ENCODE measurements at regions not wholly inside any gene's neighbourhood (a gene's known extent, or its start where the extent isn't known, plus 50 kb on each side); places are given as distances from the start of the nearest gene placed in this dataset.

DNA sequence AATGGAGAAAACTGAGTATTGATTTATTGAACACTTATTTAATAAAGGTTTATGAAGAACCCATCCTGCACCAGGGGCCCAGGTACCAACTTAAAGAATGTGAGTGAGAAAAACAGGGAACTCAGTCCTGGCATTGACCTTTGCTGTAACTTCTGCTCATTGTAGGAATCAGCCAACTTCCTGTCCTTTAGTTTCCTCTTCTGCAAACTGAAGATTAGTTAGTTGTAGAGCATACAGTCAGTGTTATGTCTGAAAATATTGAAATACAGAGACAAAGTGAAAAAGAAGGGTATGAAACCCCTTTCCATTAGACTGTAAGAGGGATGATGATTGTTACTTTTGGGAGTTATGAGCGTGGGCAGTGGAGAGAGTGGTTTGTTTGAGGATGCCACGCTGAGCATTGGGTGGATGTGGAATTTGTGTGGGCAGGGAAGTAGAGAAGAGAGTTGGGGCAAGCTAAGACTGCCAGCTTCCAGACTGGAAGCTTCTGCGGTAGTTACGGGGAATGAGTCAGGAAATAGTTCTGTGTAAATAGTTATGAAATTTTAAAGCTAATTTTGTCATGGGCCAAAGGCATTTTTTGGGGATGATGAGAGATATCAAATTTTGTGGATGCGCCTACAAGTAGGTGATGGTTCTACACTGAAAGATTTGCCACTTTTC lies 89.2 kb downstream of the GPR88 start:
- DNase-seq (ENCODE audit: low read depth) = no peak
- TF ChIP-seq, protein P1, sequence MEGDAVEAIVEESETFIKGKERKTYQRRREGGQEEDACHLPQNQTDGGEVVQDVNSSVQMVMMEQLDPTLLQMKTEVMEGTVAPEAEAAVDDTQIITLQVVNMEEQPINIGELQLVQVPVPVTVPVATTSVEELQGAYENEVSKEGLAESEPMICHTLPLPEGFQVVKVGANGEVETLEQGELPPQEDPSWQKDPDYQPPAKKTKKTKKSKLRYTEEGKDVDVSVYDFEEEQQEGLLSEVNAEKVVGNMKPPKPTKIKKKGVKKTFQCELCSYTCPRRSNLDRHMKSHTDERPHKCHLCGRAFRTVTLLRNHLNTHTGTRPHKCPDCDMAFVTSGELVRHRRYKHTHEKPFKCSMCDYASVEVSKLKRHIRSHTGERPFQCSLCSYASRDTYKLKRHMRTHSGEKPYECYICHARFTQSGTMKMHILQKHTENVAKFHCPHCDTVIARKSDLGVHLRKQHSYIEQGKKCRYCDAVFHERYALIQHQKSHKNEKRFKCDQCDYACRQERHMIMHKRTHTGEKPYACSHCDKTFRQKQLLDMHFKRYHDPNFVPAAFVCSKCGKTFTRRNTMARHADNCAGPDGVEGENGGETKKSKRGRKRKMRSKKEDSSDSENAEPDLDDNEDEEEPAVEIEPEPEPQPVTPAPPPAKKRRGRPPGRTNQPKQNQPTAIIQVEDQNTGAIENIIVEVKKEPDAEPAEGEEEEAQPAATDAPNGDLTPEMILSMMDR (IDR thresholded peaks at IDR 0.05; ENCODE audit: low read depth, low read length, missing control alignments) = no peak
- H3K4me3 ChIP-seq (ENCODE audit: low read depth, low read length) = no peak overlapping the region
- in situ Hi-C loops (cut with HindIII; ENCODE audit: low sequenced_read_pairs) = no loop called here

DNA sequence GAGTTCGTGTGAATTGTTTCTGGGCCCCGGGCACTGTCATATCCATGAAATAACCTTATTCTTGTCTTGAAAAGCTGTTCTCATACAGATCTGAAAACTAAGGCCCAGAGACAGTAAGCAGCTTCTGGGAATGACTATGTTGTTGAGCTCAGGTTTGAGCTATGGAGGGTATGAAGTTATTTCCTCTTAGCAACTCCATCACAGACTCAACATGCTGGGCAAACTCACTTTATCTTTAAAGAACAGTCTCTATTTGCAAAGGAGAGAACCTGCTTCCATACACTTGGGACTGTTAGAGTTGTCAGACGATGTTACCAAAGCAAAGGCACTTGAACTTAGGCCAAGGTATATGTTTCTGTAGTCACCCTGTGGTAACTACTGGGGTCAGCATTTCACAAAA lies 90.0 kb downstream of the GPR88 start:
- in situ Hi-C loops (cut with HindIII; ENCODE audit: low sequenced_read_pairs) = no loop called here
- DNase-seq (ENCODE audit: low read depth) = no peak
- TF ChIP-seq, protein P1 (IDR thresholded peaks at IDR 0.05; ENCODE audit: low read depth, low read length, missing control alignments) = no peak
- no peak overlapping the region for H3K4me3 ChIP-seq (ENCODE audit: low read depth, low read length)

DNA sequence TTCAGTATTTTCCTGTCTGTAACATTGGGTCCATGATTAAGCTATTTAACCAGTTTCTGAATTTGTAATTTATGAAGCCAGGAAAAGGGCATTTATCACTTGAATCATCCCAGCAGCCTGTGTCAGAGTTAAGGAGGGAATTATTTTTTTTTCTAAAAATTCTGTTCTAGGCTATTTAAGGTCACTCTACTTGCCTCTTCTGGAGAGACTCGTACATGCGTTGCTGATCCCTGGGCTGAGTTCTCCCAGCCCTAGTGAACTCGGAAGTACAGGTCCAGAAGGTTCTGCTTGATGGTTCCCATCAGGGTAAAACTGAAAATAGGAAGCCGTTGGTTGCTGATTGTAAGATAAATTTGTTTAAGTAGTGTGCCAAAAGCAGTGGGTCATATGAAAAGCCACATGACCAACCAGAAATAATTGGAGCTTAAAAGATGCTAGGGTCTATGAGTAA lies 90.7 kb downstream of the GPR88 start:
- DNase-seq (ENCODE audit: low read depth) = no peak
- in situ Hi-C loops (cut with HindIII; ENCODE audit: low sequenced_read_pairs) = no loop called here
- no peak overlapping the region for H3K4me3 ChIP-seq (ENCODE audit: low read depth, low read length)
- TF ChIP-seq, protein P1 (IDR thresholded peaks at IDR 0.05; ENCODE audit: low read depth, low read length, missing control alignments) = no peak

DNA sequence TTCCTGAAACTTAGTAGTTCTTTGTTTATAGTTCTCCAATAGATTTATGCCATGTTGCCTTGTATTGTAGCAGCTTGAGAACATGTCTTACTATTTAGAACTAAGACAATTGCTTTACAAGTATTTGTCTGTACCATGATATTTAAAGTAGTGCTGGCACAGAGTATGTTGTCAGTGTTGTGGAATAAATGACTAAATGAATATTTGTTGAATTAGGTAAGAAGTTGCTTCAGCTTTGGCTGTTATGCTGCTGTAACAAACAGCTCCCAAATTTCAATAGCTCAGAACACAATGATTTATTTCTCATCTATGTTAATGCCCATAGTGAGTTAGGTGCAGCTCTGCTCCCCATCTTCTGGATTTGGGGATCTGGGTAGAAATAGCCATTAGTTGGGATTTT lies 90.2 kb upstream of the VCAM1 start:
- TF ChIP-seq, protein P1 (IDR thresholded peaks at IDR 0.05; ENCODE audit: low read depth, low read length, missing control alignments) = no peak
- DNase-seq (ENCODE audit: low read depth) = no peak
- H3K4me3 ChIP-seq (ENCODE audit: low read depth, low read length) = no peak overlapping the region
- in situ Hi-C loops (cut with HindIII; ENCODE audit: low sequenced_read_pairs) = no loop called here

- peak; percentile 55 for DNase-seq (ENCODE audit: low read depth)
- H3K4me3 ChIP-seq (ENCODE audit: low read depth, low read length) = no peak overlapping the region
- in situ Hi-C loops (cut with HindIII; ENCODE audit: low sequenced_read_pairs) = no loop called here
- TF ChIP-seq, protein P1 (IDR thresholded peaks at IDR 0.05; ENCODE audit: low read depth, low read length, missing control alignments) = no peak
Observed at GRCh38 chr1:100631015-100631551, 88.5 kb upstream of the VCAM1 start.

DNA sequence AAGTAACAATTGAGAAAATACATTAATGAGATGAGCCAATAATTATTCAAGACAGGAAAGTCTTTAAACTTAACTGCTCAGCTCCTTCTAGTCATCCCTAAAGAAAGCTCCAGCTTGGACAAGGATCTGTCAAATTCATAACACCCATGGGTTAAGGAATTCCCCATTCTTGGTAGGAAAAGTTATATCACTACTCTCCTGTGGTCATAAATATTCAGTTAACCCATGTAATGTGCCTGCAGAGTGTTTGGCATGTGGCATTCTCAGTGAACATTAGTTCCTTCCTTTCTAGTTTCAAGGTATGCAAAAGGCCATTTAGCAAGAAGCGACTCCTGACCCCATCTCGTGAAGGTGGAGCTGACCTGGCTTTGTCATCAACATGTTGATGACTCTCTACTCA lies 76.7 kb upstream of the VCAM1 start:
- no peak for DNase-seq (ENCODE audit: low read depth)
- H3K4me3 ChIP-seq (ENCODE audit: low read depth, low read length) = no peak overlapping the region
- TF ChIP-seq, protein P1 (IDR thresholded peaks at IDR 0.05; ENCODE audit: low read depth, low read length, missing control alignments) = no peak
- in situ Hi-C loops (cut with HindIII; ENCODE audit: low sequenced_read_pairs) = no loop called here
